DMS 273 (cell line): ENCODE measurements at regions not wholly inside any gene's neighbourhood (a gene's known extent, or its start where the extent isn't known, plus 50 kb on each side); places are given as distances from the start of the nearest gene placed in this dataset.

ENCODE experiments used
- DNase-seq: peaks from one replicate; lab custom pipeline; 2025; ENCODE audit not compliant: unreplicated experiment; lab: John Stamatoyannopoulos, UW

GRCh38 chr9:78848061-78848460 is 551.1 kb downstream of the PSAT1 start:
- peak; percentile 4 for DNase-seq

GRCh38 chr9:78856144-78856543 is 559.2 kb downstream of the PSAT1 start:
- no peak for DNase-seq

GRCh38 chr9:78856781-78857180 is 559.9 kb downstream of the PSAT1 start:
- no peak for DNase-seq

- DNase-seq = no peak
Observed at GRCh38 chr9:78857373-78858225, 560.7 kb downstream of the PSAT1 start.

- DNase-seq = no peak
Observed at GRCh38 chr9:78858266-78858665, 561.3 kb downstream of the PSAT1 start.

- no peak for DNase-seq
Observed at GRCh38 chr9:78860801-78861475, 564.0 kb downstream of the PSAT1 start.

- DNase-seq = no peak
Observed at GRCh38 chr9:78863531-78863930, 566.6 kb downstream of the PSAT1 start.

GRCh38 chr9:78865737-78866136 is 568.8 kb downstream of the PSAT1 start:
- DNase-seq = no peak

- DNase-seq = no peak
Observed at GRCh38 chr9:78866207-78867132, 569.5 kb downstream of the PSAT1 start.

GRCh38 chr9:78871086-78871451 is 574.1 kb downstream of the PSAT1 start:
- no peak for DNase-seq

GRCh38 chr9:78871452-78872331 is 574.8 kb downstream of the PSAT1 start:
- DNase-seq = peak; percentile 30

GRCh38 chr9:78874061-78874460 is 577.1 kb downstream of the PSAT1 start:
- DNase-seq = no peak

GRCh38 chr9:78879324-78880100 is 582.6 kb downstream of the PSAT1 start:
- no peak for DNase-seq

- DNase-seq = no peak
Observed at GRCh38 chr9:78881295-78881694, 584.4 kb downstream of the PSAT1 start.

GRCh38 chr9:78882481-78882880 is 585.6 kb downstream of the PSAT1 start:
- no peak for DNase-seq

- DNase-seq = no peak
Observed at GRCh38 chr9:78884611-78885150, 587.8 kb downstream of the PSAT1 start.

- no peak for DNase-seq
Observed at GRCh38 chr9:78892182-78892581, 595.3 kb downstream of the PSAT1 start.

- DNase-seq = no peak
Observed at GRCh38 chr9:78892769-78893168, 595.8 kb downstream of the PSAT1 start.

- no peak for DNase-seq
Observed at GRCh38 chr9:78893774-78894401, 597.0 kb downstream of the PSAT1 start.
